MCF 10A (cell line): ENCODE measurements at regions not wholly inside any gene's neighbourhood (a gene's known extent, or its start where the extent isn't known, plus 50 kb on each side); places are given as distances from the start of the nearest gene placed in this dataset.

Source experiments
- BruUV-seq: library from RNA; stranded (reverse); fragments of 400-500 nt; replicated peaks from 2 replicates; lab custom pipeline; 2021; lab: Mats Ljungman, UMichigan
- CTCF ChIA-PET: fragments of 300-600 bp; sonication (Branson Sonifier 250); formaldehyde crosslinking; extraction: SDS; loops from one replicate; lab custom pipeline; 2021; ENCODE audit warnings: antibody characterized with exemption, inconsistent platforms; lab: Yijun Ruan, JAX
- POLR2A ChIA-PET: fragments of 300-600, 350-650 bp; sonication (Branson Sonifier 250); formaldehyde crosslinking; extraction: SDS; loops from one replicate; lab custom pipeline; 2020; ENCODE audit warnings: antibody characterized with exemption, inconsistent platforms; lab: Yijun Ruan, JAX
- DNase-seq: peaks from one replicate; pipeline ENCODE4 v3.0.0-alpha.2; 2018; ENCODE audit not compliant: unreplicated experiment
- H3K27ac Mint-ChIP-seq: one replicate; pipeline ENCODE4 v1.8.0; 2022; ENCODE audit warnings: mild to moderate bottlenecking, low read depth, mixed read lengths; ENCODE audit not compliant: unreplicated experiment
- H3K27me3 Mint-ChIP-seq: one replicate; pipeline ENCODE4 v1.8.0; 2022; ENCODE audit warnings: mixed read lengths; ENCODE audit not compliant: insufficient read depth, unreplicated experiment
- H3K36me3 Mint-ChIP-seq: one replicate; pipeline ENCODE4 v1.8.0; 2022; ENCODE audit warnings: mild to moderate bottlenecking, moderate library complexity, mixed read lengths; ENCODE audit not compliant: insufficient read depth, unreplicated experiment
- H3K4me1 Mint-ChIP-seq: one replicate; pipeline ENCODE4 v1.8.0; 2022; ENCODE audit warnings: mixed read lengths; ENCODE audit not compliant: insufficient read depth, unreplicated experiment
- H3K4me3 Mint-ChIP-seq: one replicate; pipeline ENCODE4 v1.8.0; 2022; ENCODE audit warnings: mild to moderate bottlenecking, moderate library complexity, mixed read lengths; ENCODE audit not compliant: unreplicated experiment
- H3K9me3 Mint-ChIP-seq: one replicate; pipeline ENCODE4 v1.8.0; 2022; ENCODE audit warnings: mixed read lengths; ENCODE audit not compliant: unreplicated experiment
- CTCF ChIP-seq: fragments of 200-600 bp; IDR thresholded peaks from one replicate; pipeline ENCODE4 v1.8.0; 2022; ENCODE audit warnings: antibody characterized with exemption, mild to moderate bottlenecking; ENCODE audit not compliant: unreplicated experiment
- intact Hi-C: fragments of 100-400 bp; cut with micrococcal nuclease; formaldehyde crosslinking; loops from 2 replicates; pipeline ENCODE4 v1.14.1; 2022

- no peak overlapping the region for H3K27ac Mint-ChIP-seq
- TF ChIP-seq CTCF: no peak
- H3K4me3 Mint-ChIP-seq: no peak overlapping the region
- no peaks in the 10 kb centered on the region for H3K27me3 Mint-ChIP-seq
- ChIA-PET POLR2A (no interaction called here), CTCF (interaction anchor here (0.8 kb wide), 1 partner anchor 11 kb away, joined by 3 read pairs; no protein-coding TSS in a partner anchor)
- intact Hi-C loops: no loop called here
- no TSS peak for BruUV-seq
- H3K9me3 Mint-ChIP-seq: no peaks in the 10 kb centered on the region
- DNase-seq: no peak
- no peaks in the 10 kb centered on the region for H3K36me3 Mint-ChIP-seq
- no peaks in the 10 kb centered on the region for H3K4me1 Mint-ChIP-seq
Measured at GRCh38 chr14:26996246-26996645, 398.4 kb upstream of the NOVA1 start.

GRCh38 chr14:27002179-27002578, 404.3 kb upstream of the NOVA1 start:
- TF ChIP-seq CTCF: no peak
- H3K27me3 Mint-ChIP-seq: no peaks in the 10 kb centered on the region
- no peak for DNase-seq
- no peak overlapping the region for H3K4me3 Mint-ChIP-seq
- no peak overlapping the region for H3K27ac Mint-ChIP-seq
- H3K9me3 Mint-ChIP-seq: no peaks in the 10 kb centered on the region
- CTCF ChIA-PET: no interaction called here
- intact Hi-C loops: no loop called here
- no TSS peak for BruUV-seq
- POLR2A ChIA-PET: no interaction called here
- no peaks in the 10 kb centered on the region for H3K36me3 Mint-ChIP-seq
- H3K4me1 Mint-ChIP-seq: no peaks in the 10 kb centered on the region

GRCh38 chr14:27006570-27006969, 408.7 kb upstream of the NOVA1 start:
- no peak for TF ChIP-seq CTCF
- peaks cover 4% of the 10 kb centered on the region for H3K9me3 Mint-ChIP-seq
- POLR2A ChIA-PET: no interaction called here

GRCh38 chr14:27008187-27008586, 410.4 kb upstream of the NOVA1 start:
- no peak for DNase-seq
- Mint-ChIP-seq H3K4me3 (no peak overlapping the region), H3K27ac (no peak overlapping the region), H3K9me3 (peaks cover 4% of the 10 kb centered on the region), H3K36me3 (no peaks in the 10 kb centered on the region), H3K27me3 (peaks cover 18% of the 10 kb centered on the region), H3K4me1 (no peaks in the 10 kb centered on the region)
- no TSS peak for BruUV-seq
- ChIA-PET POLR2A (no interaction called here), CTCF (no interaction called here)
- intact Hi-C loops: no loop called here
- TF ChIP-seq CTCF: no peak

More at GRCh38 chr14:27006570-27006969, 408.7 kb upstream of the NOVA1 start:
- Mint-ChIP-seq H3K4me3 (no peak overlapping the region), H3K36me3 (no peaks in the 10 kb centered on the region), H3K27me3 (peaks cover 18% of the 10 kb centered on the region), H3K27ac (no peak overlapping the region), H3K4me1 (no peaks in the 10 kb centered on the region)
- CTCF ChIA-PET: interaction anchor here (0.6 kb wide), 1 partner anchor 554 kb away, joined by 3 read pairs; no protein-coding TSS in a partner anchor
- intact Hi-C loops: no loop called here
- DNase-seq: no peak
- no TSS peak for BruUV-seq
